Fibroblast of lung (primary cell): ENCODE measurements at regions not wholly inside any gene's neighbourhood (a gene's known extent, or its start where the extent isn't known, plus 50 kb on each side); places are given as distances from the start of the nearest gene placed in this dataset.
A peak's percentile ranks its signal among the peaks of the same experiment; 100 is the strongest.

Source experiments
- DNase-seq, 2 donors: peaks; one replicate each; pipeline versions ENCODE4 v3.0.0 to v3.0.0-alpha.2; 2010; ENCODE audit warnings: low read depth in 2 of 2
- H2AFZ ChIP-seq: 2 replicates; pipeline ENCODE4 v1.5.1; 2012; ENCODE audit warnings: low read length, control low read depth, inconsistent platforms
- H3K27ac ChIP-seq: 2 replicates; pipeline ENCODE4 v1.5.1; 2011; ENCODE audit warnings: low read length, control low read depth; ENCODE audit not compliant: insufficient read depth
- H3K27me3 ChIP-seq: 2 replicates; pipeline ENCODE4 v1.5.1; 2011; ENCODE audit warnings: mild to moderate bottlenecking, low read length; ENCODE audit not compliant: control insufficient read depth, insufficient read depth
- H3K36me3 ChIP-seq: 2 replicates; pipeline ENCODE4 v1.5.1; 2011; ENCODE audit warnings: low read length; ENCODE audit not compliant: control insufficient read depth, insufficient read depth
- H3K4me1 ChIP-seq: 2 replicates; pipeline ENCODE4 v1.5.1; 2011; ENCODE audit warnings: low read length; ENCODE audit not compliant: control insufficient read depth, insufficient read depth; ENCODE audit errors: extremely low read depth
- H3K4me2 ChIP-seq: 2 replicates; pipeline ENCODE4 v1.5.1; 2011; ENCODE audit warnings: low read length, control low read depth; ENCODE audit not compliant: insufficient read depth; ENCODE audit errors: extremely low read depth
- H3K4me3 ChIP-seq, 4 experiments: fragments of 200-600 bp in 1 of 4; sonication (generic) in 1 of 4; replicated peaks in 1 of 4; 2 replicates each; pipeline ENCODE4 v1.5.1; 2011 to 2016; ENCODE audit warnings: low read length in 4 of 4, low read depth in 3 of 4, mild to moderate bottlenecking in 3 of 4, control low read depth in 2 of 4, inconsistent platforms in 1 of 4, mixed read lengths in 1 of 4; ENCODE audit not compliant: insufficient read depth in 1 of 4; ENCODE audit errors: control extremely low read depth in 1 of 4
- H3K79me2 ChIP-seq: 2 replicates; pipeline ENCODE4 v1.5.1; 2012; ENCODE audit warnings: mild to moderate bottlenecking, low read length, inconsistent platforms; ENCODE audit not compliant: control insufficient read depth, insufficient read depth
- H3K9ac ChIP-seq: 2 replicates; pipeline ENCODE4 v1.5.1; 2011; ENCODE audit warnings: mild to moderate bottlenecking, low read length, control low read depth; ENCODE audit not compliant: insufficient read depth
- H3K9me3 ChIP-seq: 2 replicates; pipeline ENCODE4 v1.5.1; 2012; ENCODE audit warnings: low read depth, low read length; ENCODE audit not compliant: control insufficient read depth, insufficient read depth
- H4K20me1 ChIP-seq: 2 replicates; pipeline ENCODE4 v1.5.1; 2011; ENCODE audit warnings: low read length; ENCODE audit not compliant: control insufficient read depth, insufficient read depth; ENCODE audit errors: extremely low read depth
- EZH2 ChIP-seq: IDR thresholded peaks from 2 replicates; pipeline ENCODE4 v1.5.1; 2012; ENCODE audit warnings: low read length, control low read depth, mild to moderate bottlenecking; ENCODE audit errors: missing control alignments
- TF ChIP-seq, protein P1 (sequence below), 2 donors: IDR thresholded peaks in 1 of 2; conservative IDR thresholded peaks in 1 of 2; 1 replicate in 1 of 2; 2 replicates in 1 of 2; pipeline ENCODE4 v1.5.1; 2011 to 2012; ENCODE audit warnings: low read length in 2 of 2, control low read depth in 1 of 2, inconsistent platforms in 1 of 2, low read depth in 1 of 2, mild to moderate bottlenecking in 1 of 2

DNA sequence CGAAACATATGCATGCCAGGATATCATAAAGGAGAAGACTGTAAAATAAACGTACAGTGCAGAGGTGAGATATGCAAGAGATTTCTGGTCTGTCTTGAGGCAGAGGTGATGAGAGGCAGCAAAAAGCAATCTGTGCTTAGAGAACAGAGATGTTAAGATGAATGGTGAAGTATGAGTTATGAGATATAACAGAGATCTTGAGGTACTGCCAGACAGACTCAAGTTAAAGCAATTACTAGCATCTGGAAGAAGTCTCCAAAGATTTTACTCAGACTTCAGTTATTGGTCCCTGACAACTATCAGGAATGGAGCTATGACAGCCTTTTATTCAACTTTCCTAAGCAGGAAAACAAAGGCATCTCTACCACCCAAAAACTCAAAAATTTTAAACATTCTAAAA is 122.8 kb upstream of the DST start:
- Histone ChIP-seq H3K27ac (no peak overlapping the region), H3K9me3 (no peaks in the 10 kb centered on the region), H3K79me2 (peaks cover 97% of the 10 kb centered on the region), H4K20me1 (peaks cover 3% of the 10 kb centered on the region), H3K27me3 (no peaks in the 10 kb centered on the region), H3K9ac (no peak overlapping the region), H3K4me1 (peaks cover 21% of the 10 kb centered on the region), H2AFZ (no peak overlapping the region), H3K36me3 (no peaks in the 10 kb centered on the region), H3K4me2 (no peak overlapping the region), H3K4me3 (no peak overlapping the region)
- DNase-seq = no peak
- TF ChIP-seq, protein P1, sequence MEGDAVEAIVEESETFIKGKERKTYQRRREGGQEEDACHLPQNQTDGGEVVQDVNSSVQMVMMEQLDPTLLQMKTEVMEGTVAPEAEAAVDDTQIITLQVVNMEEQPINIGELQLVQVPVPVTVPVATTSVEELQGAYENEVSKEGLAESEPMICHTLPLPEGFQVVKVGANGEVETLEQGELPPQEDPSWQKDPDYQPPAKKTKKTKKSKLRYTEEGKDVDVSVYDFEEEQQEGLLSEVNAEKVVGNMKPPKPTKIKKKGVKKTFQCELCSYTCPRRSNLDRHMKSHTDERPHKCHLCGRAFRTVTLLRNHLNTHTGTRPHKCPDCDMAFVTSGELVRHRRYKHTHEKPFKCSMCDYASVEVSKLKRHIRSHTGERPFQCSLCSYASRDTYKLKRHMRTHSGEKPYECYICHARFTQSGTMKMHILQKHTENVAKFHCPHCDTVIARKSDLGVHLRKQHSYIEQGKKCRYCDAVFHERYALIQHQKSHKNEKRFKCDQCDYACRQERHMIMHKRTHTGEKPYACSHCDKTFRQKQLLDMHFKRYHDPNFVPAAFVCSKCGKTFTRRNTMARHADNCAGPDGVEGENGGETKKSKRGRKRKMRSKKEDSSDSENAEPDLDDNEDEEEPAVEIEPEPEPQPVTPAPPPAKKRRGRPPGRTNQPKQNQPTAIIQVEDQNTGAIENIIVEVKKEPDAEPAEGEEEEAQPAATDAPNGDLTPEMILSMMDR (conservative IDR thresholded peaks at IDR 0.05 in 1 of 2, IDR thresholded peaks at IDR 0.05 in 1 of 2; ENCODE audit: low read depth in 1 of 2, low read length in 2 of 2) = no peak
- no peak for TF ChIP-seq EZH2

DNA sequence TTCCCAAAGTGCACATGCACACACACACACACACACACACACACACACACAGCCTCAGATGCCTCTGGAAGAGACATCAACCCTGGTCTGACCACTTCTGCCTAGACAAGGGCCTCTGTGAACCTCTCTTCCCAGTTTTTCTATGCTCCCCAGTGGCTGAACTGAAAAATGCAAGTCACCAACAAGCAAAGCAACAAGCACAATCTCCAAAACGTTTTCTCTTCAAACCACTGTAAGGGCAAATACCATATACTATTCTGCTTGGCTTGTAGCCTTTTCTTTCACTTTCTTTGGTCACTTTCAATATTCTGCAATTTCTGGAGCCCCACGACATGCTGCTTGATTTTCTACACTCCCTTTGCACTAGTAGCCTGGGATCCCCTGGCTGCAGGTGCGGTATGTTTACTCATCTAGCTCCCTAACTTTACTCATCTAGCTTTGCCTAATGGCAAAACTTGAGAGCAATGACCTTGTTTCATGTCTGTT is 121.4 kb upstream of the DST start:
- H4K20me1 ChIP-seq = peaks cover 3% of the 10 kb centered on the region
- H3K36me3 ChIP-seq = no peaks in the 10 kb centered on the region
- TF ChIP-seq, protein P1 (conservative IDR thresholded peaks at IDR 0.05 in 1 of 2, IDR thresholded peaks at IDR 0.05 in 1 of 2; ENCODE audit: low read depth in 1 of 2, low read length in 2 of 2) = peak; percentile 36 to 51
- no peak for TF ChIP-seq EZH2
- no peak overlapping the region for H3K9ac ChIP-seq
- peaks cover 21% of the 10 kb centered on the region for H3K4me1 ChIP-seq
- no peaks in the 10 kb centered on the region for H3K9me3 ChIP-seq
- H3K27ac ChIP-seq = no peak overlapping the region
- H3K27me3 ChIP-seq = no peaks in the 10 kb centered on the region
- DNase-seq = peak; percentile 63 to 65
- peaks cover 94% of the 10 kb centered on the region for H3K79me2 ChIP-seq
- H3K4me2 ChIP-seq = peak overlapping the region; percentile 56
- no peak overlapping the region for H3K4me3 ChIP-seq
- H2AFZ ChIP-seq = no peak overlapping the region

DNA sequence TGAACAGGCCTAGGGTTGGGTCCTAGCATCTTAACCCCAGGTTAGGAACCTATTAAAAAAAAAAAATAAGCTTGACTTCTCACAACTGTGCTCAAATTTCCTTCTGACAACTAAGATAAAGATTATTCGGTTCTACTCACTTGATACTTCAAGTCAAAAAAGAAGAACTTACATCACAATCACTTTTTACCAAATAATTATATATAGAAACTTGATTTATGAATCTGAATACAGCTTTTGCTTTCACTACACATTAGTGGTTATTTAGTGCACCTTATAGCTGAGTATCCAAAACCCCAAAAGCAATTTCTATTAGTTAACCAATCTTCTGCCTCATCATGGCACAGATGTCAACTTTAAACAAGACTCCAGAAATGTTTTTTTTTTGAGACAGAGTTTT is 119.0 kb upstream of the DST start:
- H3K27me3 ChIP-seq = no peaks in the 10 kb centered on the region
- no peak overlapping the region for H3K27ac ChIP-seq
- no peak overlapping the region for H3K4me2 ChIP-seq
- H4K20me1 ChIP-seq = peaks cover 3% of the 10 kb centered on the region
- peaks cover 26% of the 10 kb centered on the region for H3K4me1 ChIP-seq
- no peaks in the 10 kb centered on the region for H3K36me3 ChIP-seq
- peaks cover 93% of the 10 kb centered on the region for H3K79me2 ChIP-seq
- DNase-seq = no peak
- no peak overlapping the region for H2AFZ ChIP-seq
- TF ChIP-seq, protein P1 (conservative IDR thresholded peaks at IDR 0.05 in 1 of 2, IDR thresholded peaks at IDR 0.05 in 1 of 2; ENCODE audit: low read depth in 1 of 2, low read length in 2 of 2) = no peak
- no peak for TF ChIP-seq EZH2
- H3K9ac ChIP-seq = no peak overlapping the region
- no peak overlapping the region for H3K4me3 ChIP-seq
- no peaks in the 10 kb centered on the region for H3K9me3 ChIP-seq
